Heart right ventricle (tissue), 16 donors: ENCODE measurements at regions not wholly inside any gene's neighbourhood (a gene's known extent, or its start where the extent isn't known, plus 50 kb on each side); places are given as distances from the start of the nearest gene placed in this dataset.
"Not testable (repeated sequence)": the region's sequence is repeated elsewhere in the genome, so short reads cannot be mapped to it uniquely, and the experiment has no call there.

Source experiments
- ATAC-seq, 8 donors: fragments of 200-7000 bp; cut with Tn5 transposase; one replicate each; pipeline ENCODE4 v1.9.1; 2020; ENCODE audit warnings: mild to moderate bottlenecking in 8 of 8, moderate library complexity in 8 of 8, moderate number of reproducible peaks in 1 of 8
- DNase-seq, 2 donors: peaks; one replicate each; pipeline ENCODE4 v3.0.0-alpha.2; 2020
- H3K27ac ChIP-seq, 10 donors: fragments of 200-600 bp; sonication (generic) in 2 of 10; one replicate each; pipeline versions ENCODE4 v1.5.0 to v1.8.0; 2020 to 2022; ENCODE audit warnings: mild to moderate bottlenecking in 3 of 10
- H3K27me3 ChIP-seq, 7 donors: fragments of 200-600 bp; one replicate each; pipeline ENCODE4 v1.8.0; 2021 to 2022; ENCODE audit warnings: mild to moderate bottlenecking in 2 of 7
- H3K36me3 ChIP-seq, 9 donors: fragments of 200-600 bp; sonication (generic) in 1 of 9; one replicate each; pipeline versions ENCODE4 v1.5.0 to v1.8.0; 2020 to 2022; ENCODE audit warnings: mild to moderate bottlenecking in 2 of 9
- H3K4me1 ChIP-seq, 9 donors: fragments of 200-600 bp; sonication (generic) in 1 of 9; one replicate each; pipeline versions ENCODE4 v1.5.0 to v1.8.0; 2020 to 2022; ENCODE audit warnings: mild to moderate bottlenecking in 4 of 9
- H3K4me3 ChIP-seq, 10 donors: fragments of 200-600 bp; sonication (generic) in 2 of 10; one replicate each; pipeline versions ENCODE4 v1.5.0 to v1.8.0; 2020 to 2022; ENCODE audit warnings: mild to moderate bottlenecking in 7 of 10, moderate library complexity in 2 of 10
- H3K9me3 ChIP-seq, 11 donors: fragments of 200-600 bp in 10 of 11; sonication (generic) in 2 of 11; one replicate each; pipeline versions ENCODE4 v1.5.0 to v1.8.0; 2013 to 2022; ENCODE audit warnings: mild to moderate bottlenecking in 2 of 11, control low read depth in 1 of 11, moderate library complexity in 1 of 11
- WGBS, 2 donors: extraction: QIAGEN DNeasy Blood & Tissue Kit; methylation state at CpG; one replicate each; pipeline ENCODE4 v1.1.7; 2013; ENCODE audit warnings: inconsistent platforms in 1 of 2; 5-methylcytosine and 5-hydroxymethylcytosine counted together
- intact Hi-C, 10 donors: fragments of 100-400 bp; cut with DNase I; formaldehyde crosslinking; loops; one replicate each; pipeline versions ENCODE4 v1.11.1 to v1.14.2; 2022
- TF ChIP-seq, protein P1 (sequence below), 9 donors: fragments of 200-600 bp; sonication (generic) in 2 of 9; IDR thresholded peaks; one replicate each; pipeline versions ENCODE4 v1.5.0 to v1.8.0; 2021 to 2022; ENCODE audit warnings: antibody characterized with exemption in 9 of 9, mild to moderate bottlenecking in 5 of 9, moderate library complexity in 1 of 9
- donor health status: Arrhythmogenic right ventricular cardiomyopathy.
- donor health status: ischemic (EF 13 %, LVEDD 7.1; RV severe dilation, severe dysfunction).
- donor health status: healthy with polysubstance abuse.
- donor health status: DM: no; HTN: yes; CAD: no.
- donor health status: DM: no; HTN: no; CAD: no.
- donor health status: ischemic (EF 25% LVEDD 6.9; RV normal size, moderate dysfunction).
- donor health status: ischemic (EF 25% LVEDD 5.7; RV mildly dilated, moderate dysfunction).
- donor health status: healthy.
- donor health status: DM: yes; HTN: yes; CAD: no.
- donor health status: Ischemic cardiomyopathy.
- donor health status: ischemic (EF 35%, LVEDD 5.7; RV mildly dilated, moderate dysfunction).
- donor health status: nonischemic (EF 11% LVEDD 7.7; RV severe dilation, severe dysfunction).
- donor health status: DM: yes; HTN: yes; CAD: no.
- donor health status: PGD.
- donor health status: ischemic (EF 29% LVEDD 5.4; RV normal size, mild dysfunction).
- donor health status: nonischemic (EF 23%, LVEDD 6.1; RV moderate dilation, normal function).

GRCh38 chr18:40250236-40250635, 1704.8 kb upstream of the PIK3C3 start:
- no peak overlapping the region for H3K4me3 ChIP-seq
- peaks cover 0 to 5% (median 0%) of the 10 kb centered on the region in 9 donors for H3K4me1 ChIP-seq
- no peaks in the 10 kb centered on the region for H3K36me3 ChIP-seq
- TF ChIP-seq, protein P1, sequence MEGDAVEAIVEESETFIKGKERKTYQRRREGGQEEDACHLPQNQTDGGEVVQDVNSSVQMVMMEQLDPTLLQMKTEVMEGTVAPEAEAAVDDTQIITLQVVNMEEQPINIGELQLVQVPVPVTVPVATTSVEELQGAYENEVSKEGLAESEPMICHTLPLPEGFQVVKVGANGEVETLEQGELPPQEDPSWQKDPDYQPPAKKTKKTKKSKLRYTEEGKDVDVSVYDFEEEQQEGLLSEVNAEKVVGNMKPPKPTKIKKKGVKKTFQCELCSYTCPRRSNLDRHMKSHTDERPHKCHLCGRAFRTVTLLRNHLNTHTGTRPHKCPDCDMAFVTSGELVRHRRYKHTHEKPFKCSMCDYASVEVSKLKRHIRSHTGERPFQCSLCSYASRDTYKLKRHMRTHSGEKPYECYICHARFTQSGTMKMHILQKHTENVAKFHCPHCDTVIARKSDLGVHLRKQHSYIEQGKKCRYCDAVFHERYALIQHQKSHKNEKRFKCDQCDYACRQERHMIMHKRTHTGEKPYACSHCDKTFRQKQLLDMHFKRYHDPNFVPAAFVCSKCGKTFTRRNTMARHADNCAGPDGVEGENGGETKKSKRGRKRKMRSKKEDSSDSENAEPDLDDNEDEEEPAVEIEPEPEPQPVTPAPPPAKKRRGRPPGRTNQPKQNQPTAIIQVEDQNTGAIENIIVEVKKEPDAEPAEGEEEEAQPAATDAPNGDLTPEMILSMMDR (IDR thresholded peaks at IDR 0.05), result no peak
- intact Hi-C loops, result no loop called here
- ATAC-seq (no peak), DNase-seq (no peak)
- WGBS, 2 donors, result 53 to 70% methylated on average over 1 of the region's 1 CpG
- H3K9me3 ChIP-seq, result peaks cover 0 to 17% (median 0%) of the 10 kb centered on the region in 11 donors
- no peaks in the 10 kb centered on the region for H3K27me3 ChIP-seq
- no peak overlapping the region for H3K27ac ChIP-seq

DNA sequence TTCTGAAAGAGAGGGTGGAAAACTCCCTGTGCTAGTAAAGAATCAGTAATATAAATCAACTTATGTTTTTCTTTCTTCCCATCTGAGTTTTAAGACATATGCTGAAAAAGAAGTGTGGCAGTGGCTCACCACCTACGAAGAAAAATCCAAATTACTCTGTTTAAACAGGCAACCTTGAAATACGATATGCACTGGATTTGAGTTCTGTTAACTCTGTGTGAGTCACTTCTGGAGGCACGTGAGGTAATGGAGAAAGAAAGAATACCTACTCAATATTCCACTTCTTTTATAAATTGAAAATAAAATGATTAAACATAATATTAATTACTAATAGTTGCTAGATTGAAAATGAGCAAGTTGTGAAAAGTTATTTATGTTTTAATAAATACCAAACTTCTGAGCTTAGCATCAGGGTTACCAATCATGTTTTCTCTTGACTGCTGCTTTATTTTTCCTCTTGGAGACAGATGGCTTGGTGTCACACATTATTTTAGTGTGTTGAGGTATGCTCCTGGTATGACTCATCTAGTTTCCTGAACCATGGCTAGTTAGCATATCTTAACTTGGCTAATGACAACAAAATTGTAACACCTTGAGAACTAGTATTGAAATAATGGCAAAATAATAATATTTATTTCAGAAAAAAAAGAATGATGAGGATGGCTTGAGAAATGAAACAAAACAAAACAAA, 1705.5 kb upstream of the PIK3C3 start:
- TF ChIP-seq, protein P1 (IDR thresholded peaks at IDR 0.05), result no peak
- DNase-seq, result no peak
- intact Hi-C loops, result no loop called here
- Histone ChIP-seq H3K4me3 (no peak overlapping the region), H3K27me3 (no peaks in the 10 kb centered on the region), H3K27ac (no peak overlapping the region), H3K9me3 (peaks cover 0 to 24% (median 0%) of the 10 kb centered on the region in 11 donors), H3K4me1 (peaks cover 0 to 5% (median 0%) of the 10 kb centered on the region in 9 donors), H3K36me3 (no peaks in the 10 kb centered on the region)
- peak in 1 of 8 donors; percentile 64 for ATAC-seq
- WGBS, 2 donors, result 69 to 76% methylated on average over 3 of the region's 3 CpGs

GRCh38 chr18:40245612-40246011, 1709.4 kb upstream of the PIK3C3 start:
- not testable (repeated sequence) for H3K36me3 ChIP-seq, ATAC-seq
- WGBS, 2 donors, result 84 to 92% methylated on average over 5 of the region's 5 CpGs

GRCh38 chr18:40243607-40244006, 1711.4 kb upstream of the PIK3C3 start:
- WGBS, 2 donors, result 39 to 55% methylated on average over 1 of the region's 1 CpG
- Histone ChIP-seq H3K36me3 (no peaks in the 10 kb centered on the region), H3K4me3 (no peak overlapping the region), H3K9me3 (peaks cover 0 to 20% (median 0%) of the 10 kb centered on the region in 11 donors), H3K27me3 (no peaks in the 10 kb centered on the region), H3K4me1 (no peaks in the 10 kb centered on the region), H3K27ac (no peak overlapping the region)
- intact Hi-C loops, result no loop called here
- ATAC-seq (no peak), DNase-seq (no peak)
- TF ChIP-seq, protein P1 (IDR thresholded peaks at IDR 0.05), result no peak

More at GRCh38 chr18:40245612-40246011, 1709.4 kb upstream of the PIK3C3 start:
- H3K4me1 ChIP-seq, DNase-seq, H3K27ac ChIP-seq, H3K4me3 ChIP-seq, H3K27me3 ChIP-seq, intact Hi-C loops: not testable (repeated sequence)
- peaks cover 0 to 20% (median 0%) of the 10 kb centered on the region in 11 donors for H3K9me3 ChIP-seq

DNA sequence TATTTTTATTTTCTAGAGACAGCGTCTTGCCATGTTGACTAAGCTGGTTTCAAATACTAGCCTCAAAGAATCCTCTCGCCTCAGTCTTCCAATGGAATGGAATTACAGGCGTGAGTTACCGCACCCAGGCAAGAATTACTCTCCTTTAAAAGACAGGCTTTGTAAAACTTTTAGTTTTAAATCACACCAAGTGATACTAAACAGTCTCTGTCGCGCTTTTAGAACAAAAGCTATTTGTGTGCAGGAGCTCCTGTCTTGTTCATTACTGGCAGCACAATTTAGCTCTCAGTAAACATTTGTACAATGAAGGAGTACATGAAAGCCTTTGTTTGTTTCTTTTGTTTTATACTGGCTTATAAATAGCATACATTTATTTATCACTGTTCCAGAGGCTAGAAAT, 1719.2 kb upstream of the PIK3C3 start:
- DNase-seq, result no peak
- Histone ChIP-seq H3K9me3 (peaks cover 0 to 8% (median 0%) of the 10 kb centered on the region in 11 donors), H3K36me3 (no peaks in the 10 kb centered on the region), H3K4me1 (no peaks in the 10 kb centered on the region), H3K27me3 (no peaks in the 10 kb centered on the region), H3K27ac (no peak overlapping the region), H3K4me3 (no peak overlapping the region)
- 86 to 89% methylated on average over 6 of the region's 6 CpGs for WGBS, 2 donors
- no peak for ATAC-seq
- TF ChIP-seq, protein P1 (IDR thresholded peaks at IDR 0.05), result no peak
- intact Hi-C loops, result no loop called here
